ENCODE measurements at regions not wholly inside any gene's neighbourhood (a gene's known extent, or its start where the extent isn't known, plus 50 kb on each side); places are given as distances from the start of the nearest gene placed in this dataset.

DNA sequence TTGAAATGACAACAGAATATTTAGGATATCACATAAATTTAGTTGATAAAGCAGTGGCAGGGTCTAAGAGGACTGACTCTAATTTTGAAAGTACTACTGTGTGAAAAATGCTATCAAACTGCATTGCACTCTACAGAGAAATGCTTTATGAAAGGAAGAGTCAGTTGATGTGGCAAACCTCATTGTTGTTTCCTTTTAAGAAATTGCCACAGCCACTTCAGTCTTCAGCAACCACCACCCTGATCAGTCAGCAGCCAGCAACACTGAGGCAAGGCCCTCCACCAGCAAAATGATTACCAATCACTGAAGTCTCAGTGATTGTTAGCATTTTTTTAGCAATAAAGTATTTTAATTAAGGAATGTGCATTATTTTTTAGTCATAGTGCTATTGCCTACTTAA, 488.7 kb upstream of the SLC39A10 start:
- TF ChIP-seq, protein P1, sequence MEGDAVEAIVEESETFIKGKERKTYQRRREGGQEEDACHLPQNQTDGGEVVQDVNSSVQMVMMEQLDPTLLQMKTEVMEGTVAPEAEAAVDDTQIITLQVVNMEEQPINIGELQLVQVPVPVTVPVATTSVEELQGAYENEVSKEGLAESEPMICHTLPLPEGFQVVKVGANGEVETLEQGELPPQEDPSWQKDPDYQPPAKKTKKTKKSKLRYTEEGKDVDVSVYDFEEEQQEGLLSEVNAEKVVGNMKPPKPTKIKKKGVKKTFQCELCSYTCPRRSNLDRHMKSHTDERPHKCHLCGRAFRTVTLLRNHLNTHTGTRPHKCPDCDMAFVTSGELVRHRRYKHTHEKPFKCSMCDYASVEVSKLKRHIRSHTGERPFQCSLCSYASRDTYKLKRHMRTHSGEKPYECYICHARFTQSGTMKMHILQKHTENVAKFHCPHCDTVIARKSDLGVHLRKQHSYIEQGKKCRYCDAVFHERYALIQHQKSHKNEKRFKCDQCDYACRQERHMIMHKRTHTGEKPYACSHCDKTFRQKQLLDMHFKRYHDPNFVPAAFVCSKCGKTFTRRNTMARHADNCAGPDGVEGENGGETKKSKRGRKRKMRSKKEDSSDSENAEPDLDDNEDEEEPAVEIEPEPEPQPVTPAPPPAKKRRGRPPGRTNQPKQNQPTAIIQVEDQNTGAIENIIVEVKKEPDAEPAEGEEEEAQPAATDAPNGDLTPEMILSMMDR (IDR thresholded peaks at IDR 0.05 in 8 of 11, conservative IDR thresholded peaks at IDR 0.05 in 3 of 11): no peak
- TF ChIP-seq POLR2AphosphoS5 (IDR thresholded peaks at IDR 0.05) (no peak), POLR2A (IDR thresholded peaks at IDR 0.05) (no peak)

Data from spleen (tissue), 7 donors.